HG03060 (cell line): ENCODE measurements at regions not wholly inside any gene's neighbourhood (a gene's known extent, or its start where the extent isn't known, plus 50 kb on each side); places are given as distances from the start of the nearest gene placed in this dataset.
"Not testable (repeated sequence)": the region's sequence is repeated elsewhere in the genome, so short reads cannot be mapped to it uniquely, and the experiment has no call there.

Source experiments
- ATAC-seq: cut with Tn5 transposase; IDR thresholded peaks from one replicate; pipeline ENCODE4 v1.9.1; 2021; ENCODE audit warnings: low read depth, moderate number of reproducible peaks; ENCODE audit not compliant: unreplicated experiment

- peak; percentile 91 for ATAC-seq
Observed at GRCh38 chr5:90338712-90339372, 70.7 kb downstream of the CETN3 start.

GRCh38 chr5:90337449-90338052, 72.0 kb downstream of the CETN3 start:
- ATAC-seq = no peak

DNA sequence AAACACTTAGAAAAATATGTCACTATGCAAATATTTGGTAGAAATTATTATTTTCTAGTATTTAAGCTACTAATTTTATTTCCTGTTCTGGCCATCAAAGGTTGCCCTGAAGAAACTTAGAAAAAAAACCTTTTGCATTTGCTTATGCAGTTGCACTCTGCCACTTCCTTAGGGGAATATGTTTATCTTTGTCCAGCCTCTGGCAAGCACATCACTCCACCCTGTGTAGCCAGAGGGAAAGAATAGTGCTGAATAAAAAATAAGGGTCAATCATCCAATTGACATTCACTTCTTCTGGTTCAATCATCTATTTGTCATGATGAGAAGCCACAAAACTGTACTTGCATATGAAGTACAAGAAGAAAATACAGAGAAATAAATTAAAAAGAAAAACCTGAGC, 72.8 kb downstream of the CETN3 start:
- no peak for ATAC-seq

GRCh38 chr5:90334741-90335140, 74.8 kb downstream of the CETN3 start:
- no peak for ATAC-seq

GRCh38 chr5:90329911-90330310, 79.6 kb downstream of the CETN3 start:
- ATAC-seq = no peak

DNA sequence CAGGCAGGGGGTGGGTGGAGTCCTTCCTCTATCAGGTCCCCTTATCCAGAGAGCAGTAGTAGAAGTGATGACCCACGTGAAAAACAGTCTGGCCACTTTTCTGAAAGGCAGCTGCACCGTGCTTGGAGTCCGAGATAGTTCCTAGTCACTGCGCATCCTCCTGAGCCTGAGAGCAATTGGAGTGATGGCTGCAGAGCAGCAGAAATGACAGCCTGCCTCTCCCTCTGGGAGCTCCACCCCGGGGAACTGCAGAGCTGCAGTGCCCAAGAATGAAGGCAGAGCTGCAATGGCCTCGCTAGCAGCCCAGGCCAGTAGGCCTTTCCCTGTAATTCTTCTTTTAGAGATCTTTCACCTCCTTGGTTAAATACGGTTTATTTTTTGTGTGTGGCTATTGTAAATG, 82.6 kb downstream of the CETN3 start:
- no peak for ATAC-seq

DNA sequence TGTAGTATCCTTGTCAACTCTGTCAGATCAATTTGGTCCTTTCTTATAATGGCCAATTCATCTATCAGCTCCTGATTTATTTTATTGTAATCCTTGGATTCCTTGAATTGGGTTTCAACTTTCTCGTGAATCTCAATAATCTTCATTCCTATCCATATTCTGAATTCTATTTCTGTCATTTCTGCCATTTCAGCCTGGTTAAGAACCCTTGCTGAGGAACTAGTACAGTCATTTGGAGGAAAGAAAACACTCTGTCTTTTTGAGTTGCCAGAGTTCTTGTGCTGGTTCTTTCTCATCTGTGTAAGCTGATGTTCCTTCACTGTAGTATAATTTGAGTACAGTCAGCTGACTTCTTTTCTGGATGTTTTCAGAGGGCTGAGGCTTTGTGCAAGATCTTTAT, 84.5 kb downstream of the CETN3 start:
- no peak for ATAC-seq

GRCh38 chr5:90320348-90320747, 89.2 kb downstream of the CETN3 start:
- ATAC-seq = not testable (repeated sequence)

DNA sequence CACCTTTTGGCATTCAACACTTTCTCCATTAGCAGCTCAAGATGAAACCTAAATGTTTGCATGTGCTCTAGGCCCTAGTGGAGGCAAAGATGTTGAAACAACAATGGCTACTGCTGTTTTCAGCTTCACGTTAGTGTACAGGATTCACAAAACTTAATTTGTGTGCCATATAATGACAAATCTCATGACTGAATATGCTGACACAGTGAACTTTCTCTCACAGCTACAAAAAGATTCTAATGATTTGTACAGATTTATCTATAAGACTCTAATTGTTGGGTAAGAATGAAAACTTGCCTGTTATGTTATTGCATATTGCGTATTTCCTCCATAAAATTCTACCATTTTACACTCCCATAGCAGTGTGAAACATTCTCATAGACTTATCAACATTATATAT, 97.5 kb downstream of the CETN3 start:
- no peak for ATAC-seq

- no peak for ATAC-seq
Observed at GRCh38 chr5:90311401-90311800, 98.2 kb downstream of the CETN3 start.

GRCh38 chr5:90308787-90309585, 100.6 kb downstream of the CETN3 start:
- ATAC-seq = no peak

DNA sequence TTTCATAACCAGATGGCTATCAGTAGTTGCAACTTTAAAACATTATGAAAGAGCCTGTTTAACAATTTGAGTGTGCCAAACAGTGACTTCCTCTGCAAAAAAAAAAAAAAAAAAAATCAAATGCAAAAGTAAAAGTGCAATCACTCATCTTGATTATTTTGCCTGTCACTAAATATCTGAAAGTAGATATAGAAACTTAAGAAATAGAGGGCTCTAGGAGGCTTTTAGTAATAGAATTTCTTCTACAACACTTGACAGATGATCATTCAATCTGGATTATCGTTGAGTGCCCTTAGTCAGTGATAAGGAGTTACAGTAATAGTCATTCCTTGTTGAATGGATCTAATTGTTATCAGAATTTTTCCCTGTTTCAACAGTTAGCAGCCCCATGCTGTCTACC, 101.8 kb downstream of the CETN3 start:
- ATAC-seq = no peak

- ATAC-seq = no peak
Observed at GRCh38 chr5:90307322-90307721, 102.2 kb downstream of the CETN3 start.

- no peak for ATAC-seq
Observed at GRCh38 chr5:90306613-90307012, 102.9 kb downstream of the CETN3 start.

GRCh38 chr5:90305041-90305720, 104.4 kb downstream of the CETN3 start:
- no peak for ATAC-seq

DNA sequence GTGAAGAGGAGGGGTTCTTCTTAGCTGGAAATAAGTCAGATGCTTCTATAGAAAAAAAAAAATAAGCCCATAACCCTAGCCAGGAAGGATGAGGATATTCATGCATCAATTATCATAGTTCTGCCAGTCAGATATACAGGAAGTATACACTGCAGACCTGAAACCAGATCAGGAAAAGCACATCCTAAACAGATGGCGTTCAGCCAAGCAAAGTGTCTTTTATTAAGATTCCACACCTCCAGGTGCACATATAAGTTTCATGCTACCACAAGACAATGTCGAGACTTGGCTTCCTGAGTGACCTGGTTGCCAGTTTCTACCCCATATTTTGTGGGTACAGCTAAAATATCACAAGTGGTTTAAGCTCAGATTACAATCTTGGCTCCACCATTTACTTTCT, 108.3 kb downstream of the CETN3 start:
- no peak for ATAC-seq

GRCh38 chr5:90297045-90297764, 112.4 kb downstream of the CETN3 start:
- no peak for ATAC-seq

- ATAC-seq = no peak
Observed at GRCh38 chr5:90294604-90295003, 115.0 kb downstream of the CETN3 start.

- ATAC-seq = no peak
Observed at GRCh38 chr5:90293931-90294330, 115.6 kb downstream of the CETN3 start.

GRCh38 chr5:90290648-90291047, 118.9 kb downstream of the CETN3 start:
- no peak for ATAC-seq

DNA sequence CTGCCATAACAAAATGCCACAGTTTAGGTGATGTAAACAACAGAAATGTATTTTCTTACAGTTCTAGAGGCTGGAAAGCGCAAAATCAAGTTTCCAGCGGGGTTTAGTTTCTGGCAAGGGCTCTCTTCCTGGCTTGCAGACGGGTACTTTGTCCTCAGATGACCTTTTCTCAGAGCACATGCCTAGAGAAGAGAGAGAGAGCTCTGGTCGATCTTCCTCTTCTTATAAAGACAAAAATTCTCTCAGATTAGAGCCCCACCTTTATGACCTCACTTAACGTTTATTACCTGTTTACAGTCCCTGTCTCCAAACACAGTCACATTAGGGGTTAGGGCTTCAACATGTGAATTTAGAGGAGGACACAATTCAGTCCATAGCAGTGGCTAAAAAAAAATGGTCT, 119.7 kb downstream of the CETN3 start:
- ATAC-seq = no peak
